OCI-LY3 (cell line): ENCODE measurements at regions not wholly inside any gene's neighbourhood (a gene's known extent, or its start where the extent isn't known, plus 50 kb on each side); places are given as distances from the start of the nearest gene placed in this dataset.

Experiments used
- EZH2phosphoT487 ChIP-seq: fragments of 200-600 bp; shearing (Covaris generic); IDR thresholded peaks from 2 replicates; pipeline ENCODE4 v1.6.1; 2018; ENCODE audit warnings: antibody characterized with exemption, mixed run types, low read depth
- TF ChIP-seq, protein P1 (sequence below): fragments of 200-600, 300-600 bp; sonication (generic); IDR thresholded peaks from 2 replicates; pipeline ENCODE4 v1.5.1; 2014; ENCODE audit warnings: antibody characterized with exemption, low read length, low read depth

DNA sequence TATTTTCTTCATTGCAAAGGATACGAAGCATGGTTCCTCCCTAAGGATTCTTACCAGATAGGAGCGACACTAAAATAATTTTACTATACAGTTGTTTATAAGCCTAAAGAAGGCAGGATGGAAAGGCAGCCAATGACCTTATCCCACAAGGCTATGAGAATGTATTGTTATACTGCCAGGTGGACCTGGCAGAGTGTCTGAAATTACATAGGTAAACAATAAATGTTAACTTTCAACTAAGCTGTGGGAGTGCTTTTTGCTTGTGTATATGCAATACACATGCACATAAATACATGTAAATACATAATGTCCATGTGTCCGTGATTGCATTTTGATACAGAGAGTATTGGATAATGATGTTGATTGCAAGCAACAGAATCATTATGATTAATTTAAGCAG, 850.6 kb downstream of the CENPC start:
- TF ChIP-seq, protein P1, sequence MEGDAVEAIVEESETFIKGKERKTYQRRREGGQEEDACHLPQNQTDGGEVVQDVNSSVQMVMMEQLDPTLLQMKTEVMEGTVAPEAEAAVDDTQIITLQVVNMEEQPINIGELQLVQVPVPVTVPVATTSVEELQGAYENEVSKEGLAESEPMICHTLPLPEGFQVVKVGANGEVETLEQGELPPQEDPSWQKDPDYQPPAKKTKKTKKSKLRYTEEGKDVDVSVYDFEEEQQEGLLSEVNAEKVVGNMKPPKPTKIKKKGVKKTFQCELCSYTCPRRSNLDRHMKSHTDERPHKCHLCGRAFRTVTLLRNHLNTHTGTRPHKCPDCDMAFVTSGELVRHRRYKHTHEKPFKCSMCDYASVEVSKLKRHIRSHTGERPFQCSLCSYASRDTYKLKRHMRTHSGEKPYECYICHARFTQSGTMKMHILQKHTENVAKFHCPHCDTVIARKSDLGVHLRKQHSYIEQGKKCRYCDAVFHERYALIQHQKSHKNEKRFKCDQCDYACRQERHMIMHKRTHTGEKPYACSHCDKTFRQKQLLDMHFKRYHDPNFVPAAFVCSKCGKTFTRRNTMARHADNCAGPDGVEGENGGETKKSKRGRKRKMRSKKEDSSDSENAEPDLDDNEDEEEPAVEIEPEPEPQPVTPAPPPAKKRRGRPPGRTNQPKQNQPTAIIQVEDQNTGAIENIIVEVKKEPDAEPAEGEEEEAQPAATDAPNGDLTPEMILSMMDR: no peak
- TF ChIP-seq EZH2phosphoT487: no peak
